ENCODE measurements at regions not wholly inside any gene's neighbourhood (a gene's known extent, or its start where the extent isn't known, plus 50 kb on each side); places are given as distances from the start of the nearest gene placed in this dataset.

DNA sequence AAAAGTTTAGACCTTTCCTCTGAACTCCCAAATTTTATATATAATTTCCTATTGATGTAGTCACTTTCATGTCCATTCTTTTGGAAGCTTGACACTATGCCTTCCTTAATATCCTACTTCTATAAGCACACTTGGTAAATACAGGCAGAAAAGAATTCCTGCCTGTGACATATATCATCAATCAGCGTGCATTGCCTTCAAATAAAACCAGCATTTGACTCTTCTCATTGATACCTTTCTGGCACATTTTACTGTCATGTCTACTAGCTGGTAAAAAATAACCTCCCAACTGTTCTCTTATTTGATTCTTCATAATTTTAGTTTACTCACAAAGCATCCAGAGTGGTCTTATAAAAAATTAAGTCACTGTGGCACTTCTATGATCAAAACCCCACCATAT lies 693.5 kb downstream of the CBLN2 start:
- no peak overlapping the region for H3K9ac ChIP-seq (ENCODE audit: low read length)
- H3F3A ChIP-seq (ENCODE audit: insufficient read depth, low read length) = no peaks in the 10 kb centered on the region
- no peak for DNase-seq
- TF ChIP-seq EZH2phosphoT487 (IDR thresholded peaks at IDR 0.05; ENCODE audit: low read length) = no peak
- TF ChIP-seq EZH2 (optimal IDR thresholded peaks at IDR 0.05; ENCODE audit: low read depth, low read length) = no peak
- TF ChIP-seq CTCF (IDR thresholded peaks at IDR 0.05; ENCODE audit: low read length) = no peak
- no peaks in the 10 kb centered on the region for H3K79me2 ChIP-seq (ENCODE audit: low read length)
- H4K20me1 ChIP-seq (ENCODE audit: insufficient read depth, low read length) = no peaks in the 10 kb centered on the region
- H3K4me3 ChIP-seq (ENCODE audit: low read length) = no peak overlapping the region
- H3K27ac ChIP-seq (ENCODE audit: low read length) = no peak overlapping the region
- H3K4me1 ChIP-seq (ENCODE audit: low read length) = no peaks in the 10 kb centered on the region
- no peak overlapping the region for H2AFZ ChIP-seq (ENCODE audit: low read length)
- no peaks in the 10 kb centered on the region for H3K36me3 ChIP-seq (replicated peaks; ENCODE audit: insufficient read depth, low read length)
- H3K9me3 ChIP-seq (replicated peaks; ENCODE audit: insufficient read depth, low read length) = no peaks in the 10 kb centered on the region
- H3K27me3 ChIP-seq (replicated peaks; ENCODE audit: insufficient read depth, low read length) = no peaks in the 10 kb centered on the region
- no peaks in the 10 kb centered on the region for H3K9me2 ChIP-seq (replicated peaks; ENCODE audit: insufficient read depth, low read length)
- H3K4me2 ChIP-seq (ENCODE audit: low read depth, low read length) = no peak overlapping the region

DNA sequence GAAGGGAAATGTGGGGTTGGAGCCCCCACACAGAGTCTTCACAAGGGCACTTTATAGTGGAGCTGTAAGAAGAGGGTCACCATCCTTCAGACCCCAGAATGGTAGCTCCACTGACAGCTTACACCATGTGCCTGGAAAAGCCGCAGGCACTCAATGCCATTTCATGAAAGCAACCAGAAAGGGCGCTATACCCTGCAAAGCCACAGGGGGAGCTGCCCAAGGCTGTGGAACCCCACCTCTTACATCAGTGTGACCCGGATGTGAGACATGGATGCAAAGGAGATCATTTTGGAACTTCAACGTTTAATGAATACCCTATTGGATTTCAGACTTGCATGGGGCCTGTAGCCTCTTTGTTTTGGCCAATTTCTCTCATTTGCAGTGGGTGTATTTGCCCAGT lies 694.7 kb downstream of the CBLN2 start:
- TF ChIP-seq CTCF (IDR thresholded peaks at IDR 0.05; ENCODE audit: low read length) (peak; percentile 19), EZH2 (optimal IDR thresholded peaks at IDR 0.05; ENCODE audit: low read depth, low read length) (no peak)
- Histone ChIP-seq H3K36me3 (replicated peaks; ENCODE audit: insufficient read depth, low read length) (no peaks in the 10 kb centered on the region), H3K79me2 (ENCODE audit: low read length) (no peaks in the 10 kb centered on the region), H3K27me3 (replicated peaks; ENCODE audit: insufficient read depth, low read length) (no peaks in the 10 kb centered on the region), H3F3A (ENCODE audit: insufficient read depth, low read length) (no peaks in the 10 kb centered on the region), H3K27ac (ENCODE audit: low read length) (no peak overlapping the region), H3K4me1 (ENCODE audit: low read length) (no peaks in the 10 kb centered on the region), H3K9ac (ENCODE audit: low read length) (no peak overlapping the region), H3K4me3 (ENCODE audit: low read length) (no peak overlapping the region), H4K20me1 (ENCODE audit: insufficient read depth, low read length) (no peaks in the 10 kb centered on the region), H3K9me2 (replicated peaks; ENCODE audit: insufficient read depth, low read length) (no peaks in the 10 kb centered on the region), H2AFZ (ENCODE audit: low read length) (no peak overlapping the region), H3K4me2 (ENCODE audit: low read depth, low read length) (no peak overlapping the region), H3K9me3 (replicated peaks; ENCODE audit: insufficient read depth, low read length) (no peaks in the 10 kb centered on the region)
- DNase-seq = no peak

GRCh38 chr18:71846716-71847115 lies 697.4 kb downstream of the CBLN2 start:
- Histone ChIP-seq H3K4me1 (ENCODE audit: low read length) (no peaks in the 10 kb centered on the region), H3K9me3 (replicated peaks; ENCODE audit: insufficient read depth, low read length) (no peaks in the 10 kb centered on the region), H3K9ac (ENCODE audit: low read length) (no peak overlapping the region), H3K79me2 (ENCODE audit: low read length) (no peaks in the 10 kb centered on the region), H3K4me3 (ENCODE audit: low read length) (no peak overlapping the region), H3K27ac (ENCODE audit: low read length) (no peak overlapping the region), H3K9me2 (replicated peaks; ENCODE audit: insufficient read depth, low read length) (no peaks in the 10 kb centered on the region), H3F3A (ENCODE audit: insufficient read depth, low read length) (no peaks in the 10 kb centered on the region), H4K20me1 (ENCODE audit: insufficient read depth, low read length) (no peaks in the 10 kb centered on the region), H3K27me3 (replicated peaks; ENCODE audit: insufficient read depth, low read length) (no peaks in the 10 kb centered on the region), H3K36me3 (replicated peaks; ENCODE audit: insufficient read depth, low read length) (no peaks in the 10 kb centered on the region), H3K4me2 (ENCODE audit: low read depth, low read length) (no peak overlapping the region), H2AFZ (ENCODE audit: low read length) (no peak overlapping the region)
- no peak for DNase-seq
- TF ChIP-seq EZH2 (optimal IDR thresholded peaks at IDR 0.05; ENCODE audit: low read depth, low read length) = no peak
- TF ChIP-seq CTCF (IDR thresholded peaks at IDR 0.05; ENCODE audit: low read length) = no peak
- TF ChIP-seq EZH2phosphoT487 (IDR thresholded peaks at IDR 0.05; ENCODE audit: low read length) = no peak
